Upper lobe of left lung (tissue), 4 donors: ENCODE measurements at regions not wholly inside any gene's neighbourhood (a gene's known extent, or its start where the extent isn't known, plus 50 kb on each side); places are given as distances from the start of the nearest gene placed in this dataset.

Experiments
- EP300 ChIP-seq, 4 donors: sonication (generic); formaldehyde crosslinking; IDR thresholded peaks; one replicate each; pipeline ENCODE4 v1.5.1; 2017; ENCODE audit warnings: antibody characterized with exemption in 4 of 4, control low read depth in 2 of 4
- POLR2A ChIP-seq, 4 donors: fragments of 450-650 bp; IDR thresholded peaks; one replicate each; pipeline ENCODE4 v1.5.1; 2016 to 2017; ENCODE audit warnings: antibody characterized with exemption in 4 of 4, mild to moderate bottlenecking in 2 of 4
- POLR2AphosphoS5 ChIP-seq, 2 donors: sonication (generic); formaldehyde crosslinking; IDR thresholded peaks; one replicate each; pipeline ENCODE4 v1.5.1; 2017; ENCODE audit warnings: antibody characterized with exemption in 2 of 2
- TF ChIP-seq, protein P1 (sequence below), 6 experiments: fragments of 450-650 bp in 4 of 6; fragments of 200-600 bp in 2 of 6; sonication (generic) in 2 of 6; IDR thresholded peaks; one replicate each; pipeline ENCODE4 v1.5.1; 2016 to 2019; ENCODE audit warnings: antibody characterized with exemption in 6 of 6

DNA sequence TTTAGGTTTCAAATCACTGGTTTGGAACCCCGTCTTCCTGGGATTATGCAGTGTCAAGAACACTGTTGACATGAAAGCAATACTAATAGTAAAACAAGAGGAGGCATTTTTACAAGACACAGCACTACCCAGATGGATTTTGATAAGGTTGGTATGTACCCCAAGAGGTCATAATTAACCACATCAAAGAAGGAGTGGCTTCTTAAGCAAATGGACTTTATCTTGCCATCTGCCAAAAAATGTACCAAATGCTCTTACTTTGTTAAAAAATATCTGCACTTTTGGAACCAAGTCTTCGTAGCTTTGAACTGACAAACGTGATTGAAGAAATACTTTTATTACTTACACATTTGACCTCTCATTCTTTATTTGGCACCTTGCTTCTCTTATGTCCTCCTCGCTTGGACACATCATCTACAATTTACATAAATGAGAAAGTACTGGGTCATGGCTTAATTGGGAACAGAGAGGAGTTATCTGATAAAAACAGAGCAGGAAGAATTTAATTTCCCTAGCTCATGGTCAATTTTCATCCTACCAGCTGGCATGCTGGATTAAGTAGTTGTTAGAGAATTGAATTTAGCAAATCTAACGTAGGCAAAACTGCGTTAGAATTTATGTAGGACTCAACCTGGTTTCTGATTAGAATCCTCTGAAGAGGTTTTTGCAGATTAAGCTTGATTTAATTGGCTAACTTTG, 54.5 kb upstream of the PRICKLE1 start:
- TF ChIP-seq, protein P1, sequence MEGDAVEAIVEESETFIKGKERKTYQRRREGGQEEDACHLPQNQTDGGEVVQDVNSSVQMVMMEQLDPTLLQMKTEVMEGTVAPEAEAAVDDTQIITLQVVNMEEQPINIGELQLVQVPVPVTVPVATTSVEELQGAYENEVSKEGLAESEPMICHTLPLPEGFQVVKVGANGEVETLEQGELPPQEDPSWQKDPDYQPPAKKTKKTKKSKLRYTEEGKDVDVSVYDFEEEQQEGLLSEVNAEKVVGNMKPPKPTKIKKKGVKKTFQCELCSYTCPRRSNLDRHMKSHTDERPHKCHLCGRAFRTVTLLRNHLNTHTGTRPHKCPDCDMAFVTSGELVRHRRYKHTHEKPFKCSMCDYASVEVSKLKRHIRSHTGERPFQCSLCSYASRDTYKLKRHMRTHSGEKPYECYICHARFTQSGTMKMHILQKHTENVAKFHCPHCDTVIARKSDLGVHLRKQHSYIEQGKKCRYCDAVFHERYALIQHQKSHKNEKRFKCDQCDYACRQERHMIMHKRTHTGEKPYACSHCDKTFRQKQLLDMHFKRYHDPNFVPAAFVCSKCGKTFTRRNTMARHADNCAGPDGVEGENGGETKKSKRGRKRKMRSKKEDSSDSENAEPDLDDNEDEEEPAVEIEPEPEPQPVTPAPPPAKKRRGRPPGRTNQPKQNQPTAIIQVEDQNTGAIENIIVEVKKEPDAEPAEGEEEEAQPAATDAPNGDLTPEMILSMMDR (IDR thresholded peaks at IDR 0.05) = no peak
- no peak for TF ChIP-seq POLR2A (IDR thresholded peaks at IDR 0.05)
- no peak for TF ChIP-seq EP300 (IDR thresholded peaks at IDR 0.05)
- no peak for TF ChIP-seq POLR2AphosphoS5 (IDR thresholded peaks at IDR 0.05)
